HG03060 (cell line): ENCODE measurements at regions not wholly inside any gene's neighbourhood (a gene's known extent, or its start where the extent isn't known, plus 50 kb on each side); places are given as distances from the start of the nearest gene placed in this dataset.

ENCODE experiments used
- ATAC-seq: cut with Tn5 transposase; IDR thresholded peaks from one replicate; pipeline ENCODE4 v1.9.1; 2021; ENCODE audit warnings: low read depth, moderate number of reproducible peaks; ENCODE audit not compliant: unreplicated experiment

DNA sequence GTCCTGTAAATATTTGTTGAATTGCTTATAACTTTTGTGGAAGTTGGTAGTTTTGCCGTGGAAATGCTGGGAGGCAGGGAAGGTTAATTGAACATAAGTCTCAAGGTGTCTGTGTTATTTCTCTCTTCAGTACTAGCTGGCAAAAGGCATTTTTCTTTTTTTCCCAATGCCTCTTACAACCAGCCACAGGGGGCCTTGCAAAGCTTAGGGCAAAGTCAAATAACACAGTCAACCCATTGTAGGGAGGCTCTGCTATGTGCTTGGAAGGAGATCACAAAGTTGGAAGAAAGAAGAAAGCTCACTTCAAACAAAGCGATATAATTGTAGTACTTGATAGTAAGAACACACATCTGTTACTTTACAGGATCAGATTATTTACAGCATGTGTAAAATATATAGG lies 802.6 kb downstream of the PDHA2 start:
- ATAC-seq: no peak

DNA sequence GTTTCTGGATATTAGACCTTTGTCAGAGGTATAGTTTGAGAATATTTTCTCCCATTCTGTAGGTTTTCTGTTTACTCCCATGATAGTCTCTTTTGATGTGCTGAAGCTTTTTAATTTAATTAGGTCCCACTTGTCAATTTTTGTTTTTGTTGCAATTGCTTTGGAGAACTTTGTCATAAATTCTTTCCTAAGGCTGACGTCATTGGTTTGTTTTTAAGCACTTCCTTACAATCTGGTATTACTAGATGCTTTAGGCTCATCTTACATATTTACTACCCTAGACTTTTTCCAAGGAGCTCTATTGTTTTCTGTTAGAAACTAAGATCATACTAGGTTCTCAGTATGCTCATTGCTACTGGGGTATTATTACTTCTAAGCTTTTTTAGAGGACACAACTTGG lies 806.3 kb downstream of the PDHA2 start:
- ATAC-seq: no peak

DNA sequence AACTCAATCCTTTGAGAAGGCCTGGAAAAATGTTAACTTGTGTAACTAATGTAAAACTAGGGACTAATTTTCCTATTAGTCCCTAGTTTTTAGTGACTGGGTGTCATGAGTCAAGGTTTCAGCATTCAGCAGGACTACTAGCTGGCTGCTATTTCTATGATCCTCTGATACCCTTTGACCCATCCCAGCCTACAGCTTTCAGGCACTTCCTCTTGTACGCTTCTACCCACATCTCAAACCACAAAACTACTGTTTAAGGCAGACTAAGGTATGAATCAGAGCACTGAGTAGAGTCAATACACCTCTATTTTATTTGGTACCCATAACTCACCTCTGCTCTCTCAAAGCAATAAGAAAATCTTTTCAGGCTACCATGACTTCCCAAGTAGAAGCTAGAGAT lies 809.6 kb downstream of the PDHA2 start:
- ATAC-seq: no peak

GRCh38 chr4:96652158-96652557 lies 812.3 kb downstream of the PDHA2 start:
- ATAC-seq: no peak

GRCh38 chr4:96652821-96653220 lies 812.9 kb downstream of the PDHA2 start:
- ATAC-seq: no peak

DNA sequence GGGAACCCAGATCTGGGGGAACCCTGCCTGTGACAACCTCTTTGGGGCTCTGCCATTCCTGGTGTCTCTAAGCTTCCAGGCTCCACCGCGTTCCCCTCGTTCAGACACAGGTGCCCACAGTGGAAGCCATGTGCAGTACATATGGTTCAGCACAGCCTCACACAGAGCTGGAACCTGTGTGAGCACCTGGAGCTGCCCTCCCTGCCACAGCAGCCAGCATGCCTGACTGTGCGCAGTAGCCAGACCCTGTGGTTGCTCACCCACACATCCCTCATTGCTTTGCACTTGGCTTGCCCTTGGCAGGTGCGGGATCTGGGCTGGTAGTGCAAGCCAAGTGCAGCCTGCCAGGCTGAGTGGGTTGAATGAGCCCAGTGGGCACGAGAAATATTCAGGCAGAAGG lies 814.2 kb downstream of the PDHA2 start:
- no peak for ATAC-seq

GRCh38 chr4:96670381-96670780 lies 830.5 kb downstream of the PDHA2 start:
- no peak for ATAC-seq

DNA sequence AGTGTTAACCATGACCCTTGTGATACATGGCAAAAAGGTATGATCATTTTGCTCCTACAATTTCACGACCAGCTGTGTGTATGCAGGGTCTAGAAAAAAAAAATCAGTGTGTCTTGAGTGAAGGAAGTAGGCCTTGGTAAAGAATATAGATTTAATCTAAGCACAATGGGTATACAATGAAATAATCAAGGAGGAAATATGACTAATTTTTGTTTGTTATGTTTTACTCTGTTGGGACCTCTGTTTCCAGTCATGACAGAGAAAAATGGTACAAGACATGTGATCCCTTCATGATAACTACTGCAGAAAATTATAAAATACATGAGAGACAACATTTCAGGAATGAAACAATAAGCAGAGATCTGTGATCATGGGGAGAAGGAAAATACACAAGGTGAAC lies 835.5 kb downstream of the PDHA2 start:
- ATAC-seq: no peak

GRCh38 chr4:96675896-96676295 lies 836.0 kb downstream of the PDHA2 start:
- no peak for ATAC-seq

GRCh38 chr4:96676754-96677435 lies 837.0 kb downstream of the PDHA2 start:
- no peak for ATAC-seq

- no peak for ATAC-seq
These were observed 837.6 kb downstream of the PDHA2 start for GRCh38 chr4:96677499-96677898.

GRCh38 chr4:96681218-96681617 lies 841.3 kb downstream of the PDHA2 start:
- ATAC-seq: no peak

- no peak for ATAC-seq
These were observed 845.8 kb downstream of the PDHA2 start for GRCh38 chr4:96685691-96686090.

GRCh38 chr4:96691521-96691920 lies 851.6 kb downstream of the PDHA2 start:
- ATAC-seq: no peak

- no peak for ATAC-seq
These were observed 858.9 kb downstream of the PDHA2 start for GRCh38 chr4:96698831-96699230.

- ATAC-seq: no peak
These were observed 863.4 kb downstream of the PDHA2 start for GRCh38 chr4:96703265-96703664.

DNA sequence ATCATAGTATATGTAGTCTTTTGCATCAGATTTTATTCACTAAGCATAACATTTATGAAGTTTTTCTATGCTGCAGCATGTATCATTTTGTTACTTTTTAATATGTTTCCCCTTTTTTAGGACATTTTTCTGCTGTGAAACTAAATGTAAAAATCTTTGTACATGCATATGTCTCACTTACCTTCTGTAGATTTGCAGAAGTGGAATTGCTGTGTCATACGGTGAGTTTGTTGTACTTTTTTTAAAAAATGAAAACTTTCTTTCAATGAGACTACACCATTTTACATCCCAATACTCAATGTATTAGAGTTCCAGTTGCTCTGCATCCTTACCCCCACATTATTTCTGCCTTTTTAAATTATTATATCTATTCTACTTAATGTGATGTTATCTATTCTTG lies 868.9 kb downstream of the PDHA2 start:
- ATAC-seq: no peak

DNA sequence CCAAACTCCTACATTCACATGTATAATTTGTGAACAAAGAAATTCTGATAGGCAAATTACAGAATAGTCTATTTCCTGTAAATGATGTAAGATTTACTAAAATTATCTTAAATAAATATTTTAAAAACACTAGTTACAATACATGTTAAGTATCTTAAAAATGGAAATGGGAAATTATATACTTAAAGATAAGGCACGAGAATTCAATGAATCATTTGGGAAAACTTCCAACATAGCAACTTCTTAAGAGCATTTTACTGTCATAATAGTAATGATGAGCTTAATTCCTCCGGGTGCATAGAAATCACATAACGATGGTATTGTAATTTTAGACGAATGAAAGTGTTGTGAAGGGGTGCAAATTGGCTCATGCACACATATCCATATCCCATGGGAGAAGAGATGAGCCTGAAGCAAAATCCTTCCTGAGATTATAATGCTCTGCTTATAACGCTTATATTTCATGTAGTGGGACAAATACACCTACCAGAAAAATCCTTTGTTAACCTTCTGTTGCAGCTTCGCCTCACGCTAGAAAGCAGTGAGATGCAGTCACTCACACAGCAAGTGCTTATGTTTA lies 873.5 kb downstream of the PDHA2 start:
- no peak for ATAC-seq

DNA sequence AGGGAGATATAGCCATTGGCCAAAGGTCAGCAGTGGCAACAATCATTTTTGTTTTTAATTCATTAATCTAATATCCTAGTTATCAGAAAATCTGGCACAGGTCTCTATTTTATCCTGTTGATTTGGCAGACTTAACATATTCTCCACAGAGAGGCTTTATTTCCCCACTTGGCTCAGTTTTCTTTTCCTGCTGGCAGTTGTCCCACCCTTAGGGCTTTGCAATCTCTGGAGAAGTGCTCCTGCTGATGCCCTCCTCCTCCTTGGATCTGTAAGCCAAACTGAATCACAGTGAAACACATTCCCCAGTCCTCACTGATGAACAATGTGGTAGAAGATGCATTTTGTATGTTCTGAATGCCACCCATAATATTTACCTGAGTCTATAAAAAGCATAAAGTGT lies 889.7 kb downstream of the PDHA2 start:
- ATAC-seq: no peak

DNA sequence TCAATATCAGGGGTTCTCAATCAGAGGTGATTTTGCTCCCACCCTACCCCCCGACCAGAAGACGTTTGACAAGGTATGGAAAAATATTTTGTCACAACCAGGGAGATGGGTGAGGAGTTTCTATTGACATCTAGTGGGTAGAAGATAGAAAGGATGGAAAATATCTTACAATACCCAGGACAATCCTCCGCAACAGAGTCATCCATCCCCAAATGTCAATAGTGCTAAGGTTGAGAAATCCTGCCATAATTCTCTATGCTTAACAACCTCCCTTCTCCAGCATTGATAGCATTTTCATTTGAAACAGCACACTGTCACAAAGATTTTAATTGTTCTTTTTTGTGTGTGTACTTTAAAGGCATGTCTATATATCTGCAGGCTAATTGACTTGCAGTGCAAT lies 890.5 kb downstream of the PDHA2 start:
- no peak for ATAC-seq

- no peak for ATAC-seq
These were observed 896.5 kb downstream of the PDHA2 start for GRCh38 chr4:96736352-96736889.

DNA sequence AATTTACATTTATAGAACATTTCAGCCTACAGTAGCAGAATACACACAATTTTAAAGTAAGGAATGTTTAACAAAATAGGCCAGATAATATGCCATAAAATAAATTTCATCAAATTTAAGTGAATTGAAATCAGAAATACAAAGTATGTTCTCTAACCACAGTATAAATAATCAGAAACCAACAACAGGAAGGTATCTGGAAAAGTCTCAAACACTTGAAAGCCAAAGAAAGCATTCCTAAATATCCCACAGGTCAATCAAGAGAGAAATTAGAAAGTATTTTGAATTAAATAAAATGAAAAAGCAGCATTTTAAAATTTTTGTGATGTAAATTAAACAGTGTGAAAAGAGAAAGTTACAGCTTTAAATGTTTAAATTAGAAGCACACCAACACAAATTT lies 899.2 kb downstream of the PDHA2 start:
- no peak for ATAC-seq
